ENCODE measurements at regions not wholly inside any gene's neighbourhood (a gene's known extent, or its start where the extent isn't known, plus 50 kb on each side); places are given as distances from the start of the nearest gene placed in this dataset.

DNA sequence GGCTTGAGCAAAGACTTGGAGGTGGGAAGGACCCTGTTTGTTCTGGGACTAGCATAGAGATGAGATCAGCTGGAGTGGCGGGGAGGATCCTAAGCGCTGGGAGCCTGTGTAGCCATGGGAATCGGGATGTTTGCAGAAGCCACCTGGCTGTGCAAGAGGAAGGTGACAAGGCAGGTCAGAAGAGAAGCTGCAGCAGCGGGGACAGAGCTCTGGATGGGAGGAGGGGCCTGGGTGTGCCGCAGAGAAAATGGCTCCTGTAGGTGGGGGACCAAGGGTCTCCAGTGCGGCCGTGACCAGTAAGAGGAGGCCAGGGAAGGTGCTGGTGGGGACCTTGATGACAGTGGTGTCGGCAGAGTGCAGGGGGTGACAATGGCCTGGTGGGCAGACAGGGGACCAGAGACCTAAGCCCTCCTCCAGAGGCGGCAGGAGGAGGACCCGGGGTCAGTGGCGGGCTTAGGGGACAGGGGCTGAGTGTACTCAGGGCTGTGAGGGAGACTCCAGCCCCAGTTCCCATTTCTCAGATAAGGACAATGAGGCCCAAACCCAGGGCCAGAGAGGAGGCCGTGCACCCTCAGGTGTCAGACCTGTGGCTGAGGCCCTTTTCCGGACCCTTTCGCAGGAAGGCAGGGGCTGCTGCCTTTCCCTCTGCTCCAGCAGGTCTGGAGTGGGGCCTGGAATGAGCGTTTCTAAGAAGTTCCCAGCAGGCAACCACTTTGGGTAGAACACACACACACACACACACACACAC lies 206.6 kb upstream of the RTL1 start:
- no peaks in the 10 kb centered on the region for H3K27me3 ChIP-seq (ENCODE audit: control insufficient read depth in 2 of 2, insufficient read depth in 2 of 2, low read length in 2 of 2)
- dilution Hi-C loops (cut with MboI; ENCODE audit: extremely low pct_ligation_motif_present, low sequenced_read_pairs): no loop called here
- no peaks in the 10 kb centered on the region for H3K9me1 ChIP-seq (replicated peaks; ENCODE audit: control insufficient read depth, extremely low read depth, insufficient read depth, low read length)
- CTCF ChIA-PET: no interaction called here
- intact Hi-C loops (cut with micrococcal nuclease): no loop called here
- TF ChIP-seq EZH2 (IDR thresholded peaks at IDR 0.05; ENCODE audit: borderline replicate concordance, low read depth, low read length, severe bottlenecking): no peak
- no peak for TF ChIP-seq MYC (IDR thresholded peaks at IDR 0.05; ENCODE audit: low read depth, low read length)
- TF ChIP-seq JUN (IDR thresholded peaks at IDR 0.05; ENCODE audit: borderline replicate concordance, insufficient read depth, insufficient read length, low read depth): no peak
- TF ChIP-seq POLR2AphosphoS5 (IDR thresholded peaks at IDR 0.05; ENCODE audit: insufficient read depth, low read depth, low read length): no peak
- TF ChIP-seq, protein P1, sequence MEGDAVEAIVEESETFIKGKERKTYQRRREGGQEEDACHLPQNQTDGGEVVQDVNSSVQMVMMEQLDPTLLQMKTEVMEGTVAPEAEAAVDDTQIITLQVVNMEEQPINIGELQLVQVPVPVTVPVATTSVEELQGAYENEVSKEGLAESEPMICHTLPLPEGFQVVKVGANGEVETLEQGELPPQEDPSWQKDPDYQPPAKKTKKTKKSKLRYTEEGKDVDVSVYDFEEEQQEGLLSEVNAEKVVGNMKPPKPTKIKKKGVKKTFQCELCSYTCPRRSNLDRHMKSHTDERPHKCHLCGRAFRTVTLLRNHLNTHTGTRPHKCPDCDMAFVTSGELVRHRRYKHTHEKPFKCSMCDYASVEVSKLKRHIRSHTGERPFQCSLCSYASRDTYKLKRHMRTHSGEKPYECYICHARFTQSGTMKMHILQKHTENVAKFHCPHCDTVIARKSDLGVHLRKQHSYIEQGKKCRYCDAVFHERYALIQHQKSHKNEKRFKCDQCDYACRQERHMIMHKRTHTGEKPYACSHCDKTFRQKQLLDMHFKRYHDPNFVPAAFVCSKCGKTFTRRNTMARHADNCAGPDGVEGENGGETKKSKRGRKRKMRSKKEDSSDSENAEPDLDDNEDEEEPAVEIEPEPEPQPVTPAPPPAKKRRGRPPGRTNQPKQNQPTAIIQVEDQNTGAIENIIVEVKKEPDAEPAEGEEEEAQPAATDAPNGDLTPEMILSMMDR (IDR thresholded peaks at IDR 0.05; ENCODE audit: extremely low read depth in 1 of 2, insufficient read depth in 1 of 2, low read depth in 1 of 2, low read length in 2 of 2): no peak
- no peak for TF ChIP-seq FOS (IDR thresholded peaks at IDR 0.05; ENCODE audit: borderline replicate concordance, insufficient read depth, low read length)
- no peak for TF ChIP-seq POLR2A (IDR thresholded peaks at IDR 0.05; ENCODE audit: low read depth, low read length)
- no peak for TF ChIP-seq GATA2 (IDR thresholded peaks at IDR 0.05; ENCODE audit: insufficient read depth, insufficient read length, low read depth, low read length)
- TF ChIP-seq, protein P2, sequence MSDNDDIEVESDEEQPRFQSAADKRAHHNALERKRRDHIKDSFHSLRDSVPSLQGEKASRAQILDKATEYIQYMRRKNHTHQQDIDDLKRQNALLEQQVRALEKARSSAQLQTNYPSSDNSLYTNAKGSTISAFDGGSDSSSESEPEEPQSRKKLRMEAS (IDR thresholded peaks at IDR 0.05; ENCODE audit: insufficient read depth, insufficient read length): no peak
- FAIRE-seq: no peak
- BruUV-seq (replicated peaks): no TSS peak
- H3K9me3 ChIP-seq (replicated peaks; ENCODE audit: control insufficient read depth, insufficient read depth, low read length): no peaks in the 10 kb centered on the region
- no peaks in the 10 kb centered on the region for H4K20me1 ChIP-seq (replicated peaks; ENCODE audit: control insufficient read depth, extremely low read depth, insufficient read depth, low read length)
- POLR2A ChIA-PET: no interaction called here
- no peaks in the 10 kb centered on the region for H3K4me1 ChIP-seq (ENCODE audit: control insufficient read depth, extremely low read depth, insufficient read depth, low read length)
- no peak overlapping the region for H3K9ac ChIP-seq (replicated peaks; ENCODE audit: extremely low read depth, insufficient read depth, low read length)
- no peaks in the 10 kb centered on the region for H3K36me3 ChIP-seq (ENCODE audit: control insufficient read depth in 2 of 2, extremely low read depth in 1 of 2, insufficient read depth in 2 of 2, low read length in 2 of 2)
- no peak overlapping the region for H2AFZ ChIP-seq (ENCODE audit: low read depth, low read length)
- DNase-seq (ENCODE audit: low read depth, low spot score): no peak
- no peak overlapping the region for H3K27ac ChIP-seq (ENCODE audit: insufficient read depth, low read depth, low read length)
- H3K79me2 ChIP-seq (ENCODE audit: control insufficient read depth, insufficient read depth, low read length): no peaks in the 10 kb centered on the region
- no peak overlapping the region for H3K4me2 ChIP-seq (ENCODE audit: insufficient read depth, low read length)
- H3K4me3 ChIP-seq (replicated peaks in 1 of 3; ENCODE audit: insufficient read depth in 1 of 3, low read depth in 1 of 3, low read length in 3 of 3): no peak overlapping the region

Data from endothelial cell of umbilical vein (primary cell).